DND-41 (cell line): ENCODE measurements at regions not wholly inside any gene's neighbourhood (a gene's known extent, or its start where the extent isn't known, plus 50 kb on each side); places are given as distances from the start of the nearest gene placed in this dataset.

ENCODE experiments used
- ATAC-seq: fragments of 200-7000 bp; cut with Tn5 transposase; 3 replicates; pipeline ENCODE4 v1.9.1; 2021; ENCODE audit warnings: low read depth; ENCODE audit not compliant: insufficient read depth
- DNase-seq: peaks from one replicate; pipeline ENCODE4 v3.0.0-alpha.2; 2020
- H2AFZ ChIP-seq: 2 replicates; pipeline ENCODE4 v1.6.0; 2012; ENCODE audit warnings: low read depth, low read length
- H3K27ac ChIP-seq: 2 replicates; pipeline ENCODE4 v1.5.1; 2012; ENCODE audit warnings: low read length, inconsistent platforms
- H3K27me3 ChIP-seq: fragments of 200-600 bp; sonication (generic); 2 replicates; pipeline ENCODE4 v1.6.0; 2012; ENCODE audit warnings: low read length, mild to moderate bottlenecking, inconsistent platforms; ENCODE audit not compliant: insufficient read depth, poor library complexity
- H3K36me3 ChIP-seq: 2 replicates; pipeline ENCODE4 v1.5.1; 2012; ENCODE audit warnings: low read length, inconsistent platforms; ENCODE audit not compliant: insufficient read depth
- H3K4me1 ChIP-seq: 2 replicates; pipeline ENCODE4 v1.5.1; 2012; ENCODE audit warnings: mild to moderate bottlenecking, low read length; ENCODE audit not compliant: insufficient read depth
- H3K4me2 ChIP-seq: 2 replicates; pipeline ENCODE4 v1.6.0; 2012; ENCODE audit warnings: mild to moderate bottlenecking, moderate library complexity, low read length, inconsistent platforms; ENCODE audit not compliant: insufficient read depth
- H3K4me3 ChIP-seq, 2 experiments: fragments of 200-600 bp in 1 of 2; shearing (Covaris generic) in 1 of 2; 2 replicates each; pipeline ENCODE4 v1.5.1; 2012 to 2016; ENCODE audit warnings: inconsistent platforms in 2 of 2, low read length in 2 of 2, mild to moderate bottlenecking in 2 of 2, low read depth in 1 of 2, moderate library complexity in 1 of 2
- H3K79me2 ChIP-seq: 2 replicates; pipeline ENCODE4 v1.6.0; 2012; ENCODE audit warnings: low read length, inconsistent platforms; ENCODE audit not compliant: insufficient read depth
- H3K9ac ChIP-seq: 2 replicates; pipeline ENCODE4 v1.6.0; 2012; ENCODE audit warnings: low read depth, mild to moderate bottlenecking, inconsistent platforms, low read length, moderate library complexity
- H3K9me3 ChIP-seq: 2 replicates; pipeline ENCODE4 v1.5.1; 2012; ENCODE audit warnings: low read length, moderate library complexity, mild to moderate bottlenecking, inconsistent platforms; ENCODE audit not compliant: insufficient read depth, severe bottlenecking
- H4K20me1 ChIP-seq: 2 replicates; pipeline ENCODE4 v1.6.0; 2012; ENCODE audit warnings: low read length; ENCODE audit not compliant: insufficient read depth
- EZH2 ChIP-seq: IDR thresholded peaks from 3 replicates; pipeline ENCODE4 v1.6.1; 2012; ENCODE audit warnings: borderline replicate concordance, low read depth, mild to moderate bottlenecking, moderate library complexity, low read length, inconsistent platforms; ENCODE audit not compliant: severe bottlenecking
- TF ChIP-seq, protein P1 (sequence below): IDR thresholded peaks from 2 replicates; pipeline ENCODE4 v1.5.1; 2012; ENCODE audit warnings: borderline replicate concordance, low read length, moderate library complexity, mild to moderate bottlenecking; ENCODE audit not compliant: poor library complexity, severe bottlenecking; ENCODE audit errors: extremely low read depth

DNA sequence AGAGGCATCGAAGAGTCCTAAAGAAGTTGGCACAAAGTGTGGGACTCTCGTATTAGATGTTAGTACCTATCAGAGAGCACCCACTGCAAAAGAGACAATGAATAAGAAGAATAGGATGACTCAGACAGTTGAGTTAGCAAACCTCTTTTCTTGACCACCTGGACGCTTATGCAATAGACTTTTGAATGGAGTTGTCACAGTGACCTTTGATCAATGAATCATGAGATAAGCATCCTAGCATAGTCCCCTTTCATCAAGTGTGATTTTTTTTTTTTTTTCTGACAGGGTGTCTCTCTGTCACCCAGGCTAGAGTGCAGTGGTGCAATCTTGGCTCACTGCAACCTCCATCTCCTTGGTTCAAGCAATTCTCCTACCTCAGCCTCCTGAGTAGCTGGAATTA is 1417.9 kb upstream of the GOT2 start:
- Histone ChIP-seq H2AFZ (no peak overlapping the region), H3K36me3 (no peaks in the 10 kb centered on the region), H4K20me1 (no peaks in the 10 kb centered on the region), H3K27ac (no peak overlapping the region), H3K9me3 (no peaks in the 10 kb centered on the region), H3K4me2 (no peak overlapping the region), H3K79me2 (no peaks in the 10 kb centered on the region), H3K9ac (no peak overlapping the region), H3K4me3 (no peak overlapping the region), H3K4me1 (no peaks in the 10 kb centered on the region; the same call in 1 of the 2 replicates), H3K27me3 (no peaks in the 10 kb centered on the region)
- no peak for DNase-seq
- no peak for ATAC-seq
- TF ChIP-seq, protein P1, sequence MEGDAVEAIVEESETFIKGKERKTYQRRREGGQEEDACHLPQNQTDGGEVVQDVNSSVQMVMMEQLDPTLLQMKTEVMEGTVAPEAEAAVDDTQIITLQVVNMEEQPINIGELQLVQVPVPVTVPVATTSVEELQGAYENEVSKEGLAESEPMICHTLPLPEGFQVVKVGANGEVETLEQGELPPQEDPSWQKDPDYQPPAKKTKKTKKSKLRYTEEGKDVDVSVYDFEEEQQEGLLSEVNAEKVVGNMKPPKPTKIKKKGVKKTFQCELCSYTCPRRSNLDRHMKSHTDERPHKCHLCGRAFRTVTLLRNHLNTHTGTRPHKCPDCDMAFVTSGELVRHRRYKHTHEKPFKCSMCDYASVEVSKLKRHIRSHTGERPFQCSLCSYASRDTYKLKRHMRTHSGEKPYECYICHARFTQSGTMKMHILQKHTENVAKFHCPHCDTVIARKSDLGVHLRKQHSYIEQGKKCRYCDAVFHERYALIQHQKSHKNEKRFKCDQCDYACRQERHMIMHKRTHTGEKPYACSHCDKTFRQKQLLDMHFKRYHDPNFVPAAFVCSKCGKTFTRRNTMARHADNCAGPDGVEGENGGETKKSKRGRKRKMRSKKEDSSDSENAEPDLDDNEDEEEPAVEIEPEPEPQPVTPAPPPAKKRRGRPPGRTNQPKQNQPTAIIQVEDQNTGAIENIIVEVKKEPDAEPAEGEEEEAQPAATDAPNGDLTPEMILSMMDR = no peak
- TF ChIP-seq EZH2 = no peak

GRCh38 chr16:60150907-60151306 is 1416.8 kb upstream of the GOT2 start:
- Histone ChIP-seq H3K9me3 (no peaks in the 10 kb centered on the region), H3K4me1 (no peaks in the 10 kb centered on the region; the same call in 1 of the 2 replicates), H2AFZ (no peak overlapping the region), H3K27me3 (no peaks in the 10 kb centered on the region), H3K4me3 (no peak overlapping the region), H3K9ac (no peak overlapping the region), H4K20me1 (no peaks in the 10 kb centered on the region), H3K79me2 (no peaks in the 10 kb centered on the region), H3K4me2 (no peak overlapping the region), H3K27ac (no peak overlapping the region), H3K36me3 (no peaks in the 10 kb centered on the region)
- TF ChIP-seq EZH2 = no peak
- TF ChIP-seq, protein P1 = no peak
- no peak for ATAC-seq
- no peak for DNase-seq

GRCh38 chr16:60143348-60143705 is 1409.2 kb upstream of the GOT2 start:
- no peak overlapping the region for H3K4me3 ChIP-seq
- H3K4me2 ChIP-seq = no peak overlapping the region
- no peaks in the 10 kb centered on the region for H3K27me3 ChIP-seq
- H3K79me2 ChIP-seq = no peaks in the 10 kb centered on the region
- H3K27ac ChIP-seq = no peak overlapping the region
- ATAC-seq (no peak), DNase-seq (no peak)
- no peak for TF ChIP-seq EZH2
- TF ChIP-seq, protein P1 = no peak
- no peaks in the 10 kb centered on the region for H3K36me3 ChIP-seq
- H4K20me1 ChIP-seq = no peaks in the 10 kb centered on the region
- H3K9me3 ChIP-seq = no peaks in the 10 kb centered on the region
- no peak overlapping the region for H2AFZ ChIP-seq
- no peak overlapping the region for H3K9ac ChIP-seq
- H3K4me1 ChIP-seq = no peaks in the 10 kb centered on the region
